Body of pancreas (tissue), 4 donors: ENCODE measurements at regions not wholly inside any gene's neighbourhood (a gene's known extent, or its start where the extent isn't known, plus 50 kb on each side); places are given as distances from the start of the nearest gene placed in this dataset.

ENCODE experiments used
- POLR2A ChIP-seq, 3 donors: fragments of 450-650 bp; IDR thresholded peaks; one replicate each; pipeline ENCODE4 v1.6.1; 2016; ENCODE audit warnings: antibody characterized with exemption in 3 of 3, mild to moderate bottlenecking in 2 of 3
- TF ChIP-seq, protein P1 (sequence below), 7 experiments: fragments of 450-650 bp in 4 of 7; fragments of 200-600 bp in 3 of 7; sonication (generic) in 3 of 7; IDR thresholded peaks; one replicate each; pipeline ENCODE4 v1.5.1; 2016 to 2019; ENCODE audit warnings: antibody characterized with exemption in 7 of 7

DNA sequence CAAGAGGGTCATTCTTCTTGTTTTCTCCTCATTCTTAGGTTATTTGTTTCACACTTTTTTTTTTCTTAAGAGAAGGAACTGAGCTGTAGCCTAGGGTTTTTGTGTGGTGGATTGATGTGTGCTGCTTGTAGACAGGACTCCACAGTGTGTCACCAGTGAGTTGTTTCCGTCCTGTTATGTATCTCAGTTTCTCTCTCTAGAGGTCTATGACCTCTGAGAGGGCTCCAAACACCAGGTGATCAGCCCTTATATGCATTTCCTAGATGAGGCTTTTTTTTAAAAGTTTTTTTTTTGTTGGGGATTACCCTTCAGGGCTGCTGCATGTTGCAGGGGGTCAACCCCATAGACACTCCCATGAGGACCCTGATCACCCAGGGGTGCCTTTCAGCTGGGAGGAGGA lies 124.2 kb upstream of the MAST4 start:
- no peak for TF ChIP-seq POLR2A (IDR thresholded peaks at IDR 0.05)
- TF ChIP-seq, protein P1, sequence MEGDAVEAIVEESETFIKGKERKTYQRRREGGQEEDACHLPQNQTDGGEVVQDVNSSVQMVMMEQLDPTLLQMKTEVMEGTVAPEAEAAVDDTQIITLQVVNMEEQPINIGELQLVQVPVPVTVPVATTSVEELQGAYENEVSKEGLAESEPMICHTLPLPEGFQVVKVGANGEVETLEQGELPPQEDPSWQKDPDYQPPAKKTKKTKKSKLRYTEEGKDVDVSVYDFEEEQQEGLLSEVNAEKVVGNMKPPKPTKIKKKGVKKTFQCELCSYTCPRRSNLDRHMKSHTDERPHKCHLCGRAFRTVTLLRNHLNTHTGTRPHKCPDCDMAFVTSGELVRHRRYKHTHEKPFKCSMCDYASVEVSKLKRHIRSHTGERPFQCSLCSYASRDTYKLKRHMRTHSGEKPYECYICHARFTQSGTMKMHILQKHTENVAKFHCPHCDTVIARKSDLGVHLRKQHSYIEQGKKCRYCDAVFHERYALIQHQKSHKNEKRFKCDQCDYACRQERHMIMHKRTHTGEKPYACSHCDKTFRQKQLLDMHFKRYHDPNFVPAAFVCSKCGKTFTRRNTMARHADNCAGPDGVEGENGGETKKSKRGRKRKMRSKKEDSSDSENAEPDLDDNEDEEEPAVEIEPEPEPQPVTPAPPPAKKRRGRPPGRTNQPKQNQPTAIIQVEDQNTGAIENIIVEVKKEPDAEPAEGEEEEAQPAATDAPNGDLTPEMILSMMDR (IDR thresholded peaks at IDR 0.05), result no peak
